Activated B cell treated with CpG ODN at 0.5 μM for 24 hours (primary cell): ENCODE measurements at regions not wholly inside any gene's neighbourhood (a gene's known extent, or its start where the extent isn't known, plus 50 kb on each side); places are given as distances from the start of the nearest gene placed in this dataset.

Experiments used
- ATAC-seq: fragments of 200-7000 bp; cut with Tn5 transposase; one replicate; pipeline ENCODE4 v1.10.0; 2021; ENCODE audit warnings: low read depth, mild to moderate bottlenecking, moderate library complexity
- CTCF ChIA-PET: fragments of 350-600 bp; sonication (Branson Sonifier 250); formaldehyde crosslinking; loops from one replicate; lab custom pipeline; 2021; ENCODE audit warnings: antibody characterized with exemption; lab: Charles Lee
- POLR2A ChIA-PET: fragments of 350-600 bp; sonication (Branson Sonifier 250); formaldehyde crosslinking; loops from one replicate; lab custom pipeline; 2021; ENCODE audit warnings: antibody characterized with exemption; lab: Charles Lee
- DNase-seq: peaks from one replicate; pipeline ENCODE4 v3.0.0; 2022
- H3K27ac Mint-ChIP-seq: one replicate; pipeline ENCODE4 v1.8.0; 2020; ENCODE audit warnings: mixed read lengths
- H3K27me3 Mint-ChIP-seq: one replicate; pipeline ENCODE4 v1.8.0; 2021; ENCODE audit warnings: mixed read lengths
- H3K36me3 Mint-ChIP-seq: one replicate; pipeline ENCODE4 v1.8.0; 2021; ENCODE audit warnings: low read depth, mixed read lengths
- H3K4me1 Mint-ChIP-seq: one replicate; pipeline ENCODE4 v1.8.0; 2021; ENCODE audit warnings: mixed read lengths
- H3K4me3 Mint-ChIP-seq: one replicate; pipeline ENCODE4 v1.8.0; 2020; ENCODE audit warnings: mild to moderate bottlenecking, mixed read lengths
- H3K9me3 Mint-ChIP-seq: one replicate; pipeline ENCODE4 v1.8.0; 2020; ENCODE audit warnings: mixed read lengths
- CTCF ChIP-seq: fragments of 200-600 bp; IDR thresholded peaks from one replicate; pipeline ENCODE4 v1.8.0; 2022; ENCODE audit warnings: antibody characterized with exemption, mild to moderate bottlenecking
- intact Hi-C: fragments of 100-400 bp; cut with micrococcal nuclease; formaldehyde crosslinking; loops from one replicate; pipeline ENCODE4 v1.15.1; 2024

- intact Hi-C loops = no loop called here
- DNase-seq (no peak), ATAC-seq (no peak)
- H3K9me3 Mint-ChIP-seq = no peaks in the 10 kb centered on the region
- no peak overlapping the region for H3K27ac Mint-ChIP-seq
- TF ChIP-seq CTCF = no peak
- POLR2A ChIA-PET = no interaction called here
- CTCF ChIA-PET = no interaction called here
- no peaks in the 10 kb centered on the region for H3K4me1 Mint-ChIP-seq
- H3K4me3 Mint-ChIP-seq = no peak overlapping the region
- peaks cover 15% of the 10 kb centered on the region for H3K27me3 Mint-ChIP-seq
- no peaks in the 10 kb centered on the region for H3K36me3 Mint-ChIP-seq
These were observed 71.9 kb downstream of the NR2F2 start for GRCh38 chr15:96402403-96402802.

GRCh38 chr15:96403071-96403470 lies 72.6 kb downstream of the NR2F2 start:
- Mint-ChIP-seq H3K4me1 (no peaks in the 10 kb centered on the region), H3K4me3 (no peak overlapping the region), H3K27me3 (peaks cover 21% of the 10 kb centered on the region), H3K9me3 (no peaks in the 10 kb centered on the region), H3K27ac (no peak overlapping the region), H3K36me3 (no peaks in the 10 kb centered on the region)
- intact Hi-C loops = no loop called here
- no peak for TF ChIP-seq CTCF
- no peak for DNase-seq
- ChIA-PET CTCF (no interaction called here), POLR2A (no interaction called here)
- no peak for ATAC-seq

- TF ChIP-seq CTCF = no peak
- no peak overlapping the region for H3K27ac Mint-ChIP-seq
- ChIA-PET POLR2A (no interaction called here), CTCF (no interaction called here)
- H3K4me3 Mint-ChIP-seq = no peak overlapping the region
- no peaks in the 10 kb centered on the region for H3K36me3 Mint-ChIP-seq
- ATAC-seq (no peak), DNase-seq (no peak)
- H3K27me3 Mint-ChIP-seq = peaks cover 26% of the 10 kb centered on the region
- H3K4me1 Mint-ChIP-seq = no peaks in the 10 kb centered on the region
- no peaks in the 10 kb centered on the region for H3K9me3 Mint-ChIP-seq
- intact Hi-C loops = no loop called here
These were observed 73.4 kb downstream of the NR2F2 start for GRCh38 chr15:96403932-96404331.

GRCh38 chr15:96404560-96404959 lies 74.1 kb downstream of the NR2F2 start:
- H3K9me3 Mint-ChIP-seq = no peaks in the 10 kb centered on the region
- DNase-seq (no peak), ATAC-seq (no peak)
- no peaks in the 10 kb centered on the region for H3K36me3 Mint-ChIP-seq
- POLR2A ChIA-PET = no interaction called here
- H3K27me3 Mint-ChIP-seq = peaks cover 29% of the 10 kb centered on the region
- H3K4me3 Mint-ChIP-seq = no peak overlapping the region
- no peaks in the 10 kb centered on the region for H3K4me1 Mint-ChIP-seq
- no peak overlapping the region for H3K27ac Mint-ChIP-seq
- intact Hi-C loops = no loop called here
- no peak for TF ChIP-seq CTCF
- CTCF ChIA-PET = no interaction called here

GRCh38 chr15:96406291-96406690 lies 75.8 kb downstream of the NR2F2 start:
- H3K9me3 Mint-ChIP-seq = no peaks in the 10 kb centered on the region
- H3K27ac Mint-ChIP-seq = no peak overlapping the region
- CTCF ChIA-PET = no interaction called here
- TF ChIP-seq CTCF = no peak
- intact Hi-C loops = no loop called here
- H3K4me3 Mint-ChIP-seq = no peak overlapping the region
- H3K36me3 Mint-ChIP-seq = no peaks in the 10 kb centered on the region
- no peak for ATAC-seq
- no peaks in the 10 kb centered on the region for H3K4me1 Mint-ChIP-seq
- DNase-seq = no peak
- H3K27me3 Mint-ChIP-seq = peaks cover 43% of the 10 kb centered on the region
- POLR2A ChIA-PET = no interaction called here
